RWPE1 (cell line): ENCODE measurements at regions not wholly inside any gene's neighbourhood (a gene's known extent, or its start where the extent isn't known, plus 50 kb on each side); places are given as distances from the start of the nearest gene placed in this dataset.

Experiments used
- CTCF ChIA-PET: fragments of 350-600 bp; sonication (Branson Sonifier 250); formaldehyde crosslinking; extraction: SDS; loops from one replicate; lab custom pipeline; 2021; lab: Yijun Ruan, JAX
- POLR2A ChIA-PET: fragments of 400-600 bp; formaldehyde crosslinking; extraction: SDS; loops from one replicate; lab custom pipeline; 2020; ENCODE audit warnings: antibody characterized with exemption; ENCODE audit not compliant: low non-redundant PET; lab: Yijun Ruan, JAX
- DNase-seq: peaks from one replicate; pipeline ENCODE4 v3.0.0; 2012; ENCODE audit warnings: low spot score
- H3K27ac ChIP-seq: fragments of 450-650 bp; 2 replicates; pipeline ENCODE4 v1.5.1; 2017
- CTCF ChIP-seq: fragments of 450-650 bp; conservative IDR thresholded peaks from 2 replicates; pipeline ENCODE4 v1.5.1; 2017; ENCODE audit warnings: low read depth, mild to moderate bottlenecking

GRCh38 chr1:17877316-17877715 is 122.2 kb downstream of the ACTL8 start:
- POLR2A ChIA-PET, result no interaction called here
- TF ChIP-seq CTCF, result no peak
- no peak overlapping the region for H3K27ac ChIP-seq
- DNase-seq, result no peak
- CTCF ChIA-PET, result interaction anchor here (0.6 to 0.8 kb wide), 2 partner anchors 642 to 698 kb away, joined by 3 read pairs; no protein-coding TSS in a partner anchor

- ChIA-PET POLR2A (no interaction called here), CTCF (interaction anchor here (0.6 kb wide), 1 partner anchor 642 kb away, joined by 3 read pairs; no protein-coding TSS in a partner anchor)
- no peak for TF ChIP-seq CTCF
- DNase-seq, result no peak
- H3K27ac ChIP-seq, result no peak overlapping the region
Measured at GRCh38 chr1:17877896-17878295, 122.8 kb downstream of the ACTL8 start.

GRCh38 chr1:17878837-17879236 is 123.7 kb downstream of the ACTL8 start:
- ChIA-PET POLR2A (no interaction called here), CTCF (no interaction called here)
- peak; percentile 27 for DNase-seq
- no peak overlapping the region; the same call in 1 of the 2 replicates for H3K27ac ChIP-seq
- no peak for TF ChIP-seq CTCF

GRCh38 chr1:17880449-17880848 is 125.3 kb downstream of the ACTL8 start:
- POLR2A ChIA-PET, result no interaction called here
- DNase-seq, result no peak
- CTCF ChIA-PET, result no interaction called here
- no peak overlapping the region for H3K27ac ChIP-seq
- TF ChIP-seq CTCF, result no peak

GRCh38 chr1:17881761-17882160 is 126.6 kb downstream of the ACTL8 start:
- H3K27ac ChIP-seq, result no peak overlapping the region
- ChIA-PET POLR2A (no interaction called here), CTCF (no interaction called here)
- TF ChIP-seq CTCF, result no peak
- DNase-seq, result no peak

- ChIA-PET POLR2A (no interaction called here), CTCF (no interaction called here)
- no peak for DNase-seq
- H3K27ac ChIP-seq, result no peak overlapping the region
- no peak for TF ChIP-seq CTCF
Measured at GRCh38 chr1:17883136-17883535, 128.0 kb downstream of the ACTL8 start.
